ENCODE measurements at regions not wholly inside any gene's neighbourhood (a gene's known extent, or its start where the extent isn't known, plus 50 kb on each side); places are given as distances from the start of the nearest gene placed in this dataset.

GRCh38 chr13:47374741-47375140 lies 477.9 kb upstream of the HTR2A start:
- TF ChIP-seq CTCF (IDR thresholded peaks at IDR 0.05) (no peak), POLR2A (IDR thresholded peaks at IDR 0.05) (no peak)
